ENCODE measurements at regions not wholly inside any gene's neighbourhood (a gene's known extent, or its start where the extent isn't known, plus 50 kb on each side); places are given as distances from the start of the nearest gene placed in this dataset.

DNA sequence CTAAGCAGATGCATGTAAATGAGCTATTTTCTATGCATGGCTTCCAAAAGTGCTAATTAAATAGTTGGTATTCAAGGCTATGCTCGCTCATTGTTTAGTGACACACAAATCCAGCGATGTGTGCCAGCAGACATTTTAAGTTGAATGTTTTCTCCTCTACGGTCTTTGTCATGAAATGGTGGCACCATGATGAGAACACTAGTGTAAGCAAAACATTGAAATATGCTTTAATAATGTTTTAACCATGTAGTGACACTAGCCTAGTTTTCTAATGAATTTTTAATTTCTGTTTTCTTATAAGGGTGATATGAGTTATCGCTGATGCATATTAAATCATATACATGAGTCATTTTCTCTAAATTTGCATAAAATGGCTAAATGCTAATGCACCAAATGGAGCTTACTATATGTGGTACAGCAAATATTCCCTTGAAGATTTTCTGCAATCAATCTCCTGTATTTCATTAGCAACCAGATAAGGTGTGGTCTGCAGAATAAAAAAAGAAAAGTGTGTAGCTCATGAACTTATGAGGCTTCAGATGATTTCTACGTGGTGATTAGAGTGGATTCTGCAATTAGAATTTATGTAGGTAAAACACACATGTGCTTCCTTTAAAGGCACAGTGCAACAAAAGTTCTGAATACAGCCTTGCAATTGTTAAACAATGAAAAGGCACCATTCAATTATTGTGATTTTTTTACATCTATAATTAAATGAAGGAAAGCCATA, 226.6 kb downstream of the MEF2C start:
- CTCF ChIA-PET = interaction anchor here (1.0 kb wide), 1 partner anchor 11 kb away, joined by 4 read pairs; no protein-coding TSS in a partner anchor
- Mint-ChIP-seq H3K4me3 (ENCODE audit: low read depth, unreplicated experiment) (no peak overlapping the region), H3K4me1 (ENCODE audit: low read depth, unreplicated experiment) (no peaks in the 10 kb centered on the region), H3K9me3 (ENCODE audit: low read depth, unreplicated experiment) (no peaks in the 10 kb centered on the region), H3K27me3 (ENCODE audit: unreplicated experiment) (no peaks in the 10 kb centered on the region), H3K36me3 (ENCODE audit: insufficient read depth, unreplicated experiment) (peaks cover 11% of the 10 kb centered on the region), H3K27ac (ENCODE audit: unreplicated experiment) (no peak overlapping the region)
- BruUV-seq (replicated peaks) = no TSS peak
- intact Hi-C loops (cut with micrococcal nuclease; ENCODE audit: unreplicated experiment) = no loop called here
- no peak for DNase-seq
- TF ChIP-seq, protein P1, sequence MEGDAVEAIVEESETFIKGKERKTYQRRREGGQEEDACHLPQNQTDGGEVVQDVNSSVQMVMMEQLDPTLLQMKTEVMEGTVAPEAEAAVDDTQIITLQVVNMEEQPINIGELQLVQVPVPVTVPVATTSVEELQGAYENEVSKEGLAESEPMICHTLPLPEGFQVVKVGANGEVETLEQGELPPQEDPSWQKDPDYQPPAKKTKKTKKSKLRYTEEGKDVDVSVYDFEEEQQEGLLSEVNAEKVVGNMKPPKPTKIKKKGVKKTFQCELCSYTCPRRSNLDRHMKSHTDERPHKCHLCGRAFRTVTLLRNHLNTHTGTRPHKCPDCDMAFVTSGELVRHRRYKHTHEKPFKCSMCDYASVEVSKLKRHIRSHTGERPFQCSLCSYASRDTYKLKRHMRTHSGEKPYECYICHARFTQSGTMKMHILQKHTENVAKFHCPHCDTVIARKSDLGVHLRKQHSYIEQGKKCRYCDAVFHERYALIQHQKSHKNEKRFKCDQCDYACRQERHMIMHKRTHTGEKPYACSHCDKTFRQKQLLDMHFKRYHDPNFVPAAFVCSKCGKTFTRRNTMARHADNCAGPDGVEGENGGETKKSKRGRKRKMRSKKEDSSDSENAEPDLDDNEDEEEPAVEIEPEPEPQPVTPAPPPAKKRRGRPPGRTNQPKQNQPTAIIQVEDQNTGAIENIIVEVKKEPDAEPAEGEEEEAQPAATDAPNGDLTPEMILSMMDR (IDR thresholded peaks at IDR 0.05; ENCODE audit: unreplicated experiment) = no peak

DNA sequence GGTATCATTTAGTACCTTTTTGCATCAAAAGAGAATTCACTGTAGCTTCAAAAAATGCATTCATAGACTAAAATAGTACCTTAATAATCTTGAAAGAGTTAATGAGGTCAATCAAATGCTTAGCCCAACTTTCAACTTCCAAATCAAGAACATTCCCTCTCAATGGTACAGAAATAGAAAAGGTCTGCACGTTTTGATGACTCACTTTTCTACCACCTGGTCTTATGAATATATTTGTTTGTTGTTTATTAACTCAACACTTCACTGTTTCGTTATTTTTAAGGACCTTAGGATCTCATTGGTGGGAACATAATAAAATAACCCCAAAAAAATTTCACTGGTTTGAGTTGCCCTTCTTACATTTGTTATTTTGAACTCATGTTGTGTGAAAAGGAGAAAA, 229.5 kb downstream of the MEF2C start:
- no peaks in the 10 kb centered on the region for H3K27me3 Mint-ChIP-seq (ENCODE audit: unreplicated experiment)
- no peaks in the 10 kb centered on the region for H3K9me3 Mint-ChIP-seq (ENCODE audit: low read depth, unreplicated experiment)
- no peaks in the 10 kb centered on the region for H3K4me1 Mint-ChIP-seq (ENCODE audit: low read depth, unreplicated experiment)
- CTCF ChIA-PET = no interaction called here
- intact Hi-C loops (cut with micrococcal nuclease; ENCODE audit: unreplicated experiment) = no loop called here
- DNase-seq = no peak
- no TSS peak for BruUV-seq (replicated peaks)
- TF ChIP-seq, protein P1 (IDR thresholded peaks at IDR 0.05; ENCODE audit: unreplicated experiment) = no peak
- H3K4me3 Mint-ChIP-seq (ENCODE audit: low read depth, unreplicated experiment) = no peak overlapping the region
- no peaks in the 10 kb centered on the region for H3K36me3 Mint-ChIP-seq (ENCODE audit: insufficient read depth, unreplicated experiment)
- no peak overlapping the region for H3K27ac Mint-ChIP-seq (ENCODE audit: unreplicated experiment)

DNA sequence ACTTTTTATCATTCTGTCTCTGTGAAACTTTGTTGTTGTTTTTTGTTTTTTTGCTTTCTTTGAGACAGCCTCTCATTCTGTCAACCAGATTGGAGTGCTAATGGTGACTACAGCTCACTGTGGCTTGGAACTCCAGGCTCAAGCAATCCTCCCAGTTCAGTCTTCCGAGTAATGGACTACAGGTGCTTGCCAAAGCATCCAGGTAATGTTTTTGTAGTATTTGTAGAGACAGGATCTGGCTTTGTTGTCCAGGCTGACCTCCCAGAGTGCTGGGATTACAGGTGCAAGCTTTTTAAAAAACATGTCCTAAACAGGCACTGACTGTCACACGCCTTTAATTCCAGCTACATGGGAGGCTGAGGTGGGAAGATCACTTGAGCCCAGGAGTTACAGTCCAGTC, 235.1 kb downstream of the MEF2C start:
- CTCF ChIA-PET = no interaction called here
- Mint-ChIP-seq H3K4me1 (ENCODE audit: low read depth, unreplicated experiment) (no peaks in the 10 kb centered on the region), H3K4me3 (ENCODE audit: low read depth, unreplicated experiment) (no peak overlapping the region), H3K36me3 (ENCODE audit: insufficient read depth, unreplicated experiment) (no peaks in the 10 kb centered on the region), H3K27ac (ENCODE audit: unreplicated experiment) (no peak overlapping the region), H3K27me3 (ENCODE audit: unreplicated experiment) (no peaks in the 10 kb centered on the region), H3K9me3 (ENCODE audit: low read depth, unreplicated experiment) (no peaks in the 10 kb centered on the region)
- DNase-seq = no peak
- intact Hi-C loops (cut with micrococcal nuclease; ENCODE audit: unreplicated experiment) = no loop called here
- TF ChIP-seq, protein P1 (IDR thresholded peaks at IDR 0.05; ENCODE audit: unreplicated experiment) = no peak
- no TSS peak for BruUV-seq (replicated peaks)

DNA sequence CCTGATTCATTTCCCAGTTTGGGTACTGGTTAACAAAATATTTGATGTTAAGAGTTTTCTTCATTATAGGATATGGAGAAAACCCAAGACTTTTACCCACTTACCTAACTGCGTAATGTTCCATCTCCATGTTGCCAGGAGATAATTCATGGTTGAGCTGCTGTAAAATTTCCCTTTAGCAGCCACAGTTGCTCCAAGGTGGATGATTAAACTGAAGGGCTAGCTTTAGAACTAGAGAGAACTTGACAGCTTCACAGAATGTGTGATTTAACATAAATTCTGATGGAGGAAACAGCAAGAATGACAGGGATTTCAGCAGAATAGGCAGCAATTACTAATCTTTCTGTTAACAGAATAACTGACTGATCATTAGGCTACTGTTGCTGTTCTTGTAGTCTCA, 236.1 kb downstream of the MEF2C start:
- Mint-ChIP-seq H3K4me1 (ENCODE audit: low read depth, unreplicated experiment) (no peaks in the 10 kb centered on the region), H3K27me3 (ENCODE audit: unreplicated experiment) (no peaks in the 10 kb centered on the region), H3K36me3 (ENCODE audit: insufficient read depth, unreplicated experiment) (no peaks in the 10 kb centered on the region), H3K4me3 (ENCODE audit: low read depth, unreplicated experiment) (no peak overlapping the region), H3K27ac (ENCODE audit: unreplicated experiment) (no peak overlapping the region), H3K9me3 (ENCODE audit: low read depth, unreplicated experiment) (no peaks in the 10 kb centered on the region)
- no peak for DNase-seq
- CTCF ChIA-PET = interaction anchor here (0.6 kb wide), 1 partner anchor 91 kb away, joined by 6 read pairs; no protein-coding TSS in a partner anchor
- no TSS peak for BruUV-seq (replicated peaks)
- intact Hi-C loops (cut with micrococcal nuclease; ENCODE audit: unreplicated experiment) = no loop called here
- TF ChIP-seq, protein P1 (IDR thresholded peaks at IDR 0.05; ENCODE audit: unreplicated experiment) = no peak
